Left lung (tissue), 4 donors: ENCODE measurements at regions not wholly inside any gene's neighbourhood (a gene's known extent, or its start where the extent isn't known, plus 50 kb on each side); places are given as distances from the start of the nearest gene placed in this dataset.
A peak's percentile ranks its signal among the peaks of the same experiment; 100 is the strongest.

Source experiments
- ATAC-seq: fragments of 200-7000 bp; cut with Tn5 transposase; one replicate; pipeline ENCODE4 v1.9.1; 2020; ENCODE audit warnings: moderate library complexity
- DNase-seq, 4 donors: peaks; one replicate each; pipeline ENCODE4 v3.0.0-alpha.2; 2013 to 2020
- H3K27ac ChIP-seq, 2 donors: fragments of 200-600 bp; sonication (generic) in 1 of 2; one replicate each; pipeline versions ENCODE4 v1.5.0 to v1.8.0; 2020 to 2021
- H3K27me3 ChIP-seq, 2 donors: fragments of 200-600 bp; sonication (generic) in 1 of 2; one replicate each; pipeline versions ENCODE4 v1.5.0 to v1.8.0; 2020 to 2021
- H3K36me3 ChIP-seq, 2 donors: fragments of 200-600 bp; sonication (generic) in 1 of 2; one replicate each; pipeline versions ENCODE4 v1.5.0 to v1.8.0; 2020 to 2021
- H3K4me1 ChIP-seq, 2 donors: fragments of 200-600 bp; one replicate each; pipeline ENCODE4 v1.8.0; 2021
- H3K4me3 ChIP-seq, 2 donors: fragments of 200-600 bp; sonication (generic) in 1 of 2; one replicate each; pipeline versions ENCODE4 v1.5.0 to v1.8.0; 2020 to 2021; ENCODE audit warnings: mild to moderate bottlenecking in 1 of 2
- H3K9me3 ChIP-seq, 2 donors: fragments of 200-600 bp; sonication (generic) in 1 of 2; one replicate each; pipeline versions ENCODE4 v1.5.0 to v1.8.0; 2020 to 2021
- CTCF ChIP-seq, 2 donors: fragments of 200-600 bp; sonication (generic) in 1 of 2; IDR thresholded peaks; one replicate each; pipeline versions ENCODE4 v1.5.0 to v1.8.0; 2021; ENCODE audit warnings: antibody characterized with exemption in 2 of 2
- intact Hi-C, 2 donors: fragments of 100-400 bp; cut with DNase I; formaldehyde crosslinking; loops; one replicate each; pipeline versions ENCODE4 v1.11.2 to v1.14.2; 2022
- donor health status: DM: no; HTN: yes; CAD: no.
- donor health status: DM: no; HTN: no; CAD: no.

- DNase-seq (peak in 3 of 4 donors; percentile 33 to 80 (median 67)), ATAC-seq (peak; percentile 89)
- H3K27ac ChIP-seq, result no peak overlapping the region
- H3K9me3 ChIP-seq, result no peaks in the 10 kb centered on the region
- H3K27me3 ChIP-seq, result no peaks in the 10 kb centered on the region
- no peaks in the 10 kb centered on the region for H3K36me3 ChIP-seq
- H3K4me3 ChIP-seq, result no peak overlapping the region
- no peak for TF ChIP-seq CTCF (IDR thresholded peaks at IDR 0.05)
- no peaks in the 10 kb centered on the region for H3K4me1 ChIP-seq
- intact Hi-C loops, result no loop called here
Observed at GRCh38 chr14:83419420-83419819, 1885.8 kb upstream of the SEL1L start.

DNA sequence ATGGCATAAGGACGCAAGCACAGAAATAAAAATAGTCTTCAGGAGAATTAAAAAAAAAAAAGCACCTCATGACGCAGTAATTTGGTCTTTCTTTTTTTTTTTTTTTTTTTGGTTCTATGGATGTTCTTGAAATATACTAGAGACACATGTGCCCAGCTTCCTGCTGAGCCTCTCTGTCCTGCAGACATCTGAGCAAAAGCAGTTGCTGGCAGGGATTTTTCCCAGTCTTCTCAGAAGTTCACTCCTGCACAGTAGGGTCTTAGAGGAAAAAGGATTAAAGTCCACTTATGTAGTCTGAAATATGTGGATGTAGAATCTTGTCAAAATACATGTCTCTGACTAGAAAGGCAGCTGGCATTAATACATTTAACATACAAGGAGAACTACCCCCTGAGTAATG lies 1888.1 kb upstream of the SEL1L start:
- no peaks in the 10 kb centered on the region for H3K4me1 ChIP-seq
- DNase-seq (no peak), ATAC-seq (no peak)
- H3K4me3 ChIP-seq, result no peak overlapping the region
- H3K9me3 ChIP-seq, result no peaks in the 10 kb centered on the region
- no peaks in the 10 kb centered on the region for H3K36me3 ChIP-seq
- H3K27ac ChIP-seq, result no peak overlapping the region
- no peak for TF ChIP-seq CTCF (IDR thresholded peaks at IDR 0.05)
- H3K27me3 ChIP-seq, result no peaks in the 10 kb centered on the region
- intact Hi-C loops, result no loop called here

DNA sequence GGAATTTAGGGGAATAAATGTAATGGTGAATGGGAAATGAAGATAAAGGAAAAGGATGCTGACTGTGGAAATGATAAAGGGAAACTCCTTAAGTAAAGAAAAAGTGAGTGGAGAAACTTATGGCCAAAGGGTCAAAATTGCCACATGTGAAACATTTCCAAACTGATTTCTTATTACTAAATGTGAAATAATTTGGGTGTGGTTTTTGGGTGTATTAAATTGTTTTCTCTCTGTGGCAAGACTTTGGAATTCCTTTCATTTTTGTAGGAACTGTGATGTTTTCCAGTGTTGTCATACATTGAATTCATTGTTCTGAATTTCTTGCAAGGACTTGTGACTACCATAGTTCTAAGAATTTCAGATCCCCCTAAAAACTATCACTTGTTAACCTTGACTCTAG lies 1891.5 kb upstream of the SEL1L start:
- Histone ChIP-seq H3K27me3 (no peaks in the 10 kb centered on the region), H3K9me3 (no peaks in the 10 kb centered on the region), H3K4me3 (no peak overlapping the region), H3K36me3 (no peaks in the 10 kb centered on the region), H3K4me1 (no peaks in the 10 kb centered on the region), H3K27ac (no peak overlapping the region)
- TF ChIP-seq CTCF (IDR thresholded peaks at IDR 0.05), result no peak
- intact Hi-C loops, result no loop called here
- DNase-seq (no peak), ATAC-seq (no peak)

GRCh38 chr14:83425706-83426105 lies 1892.1 kb upstream of the SEL1L start:
- no peak for DNase-seq
- Histone ChIP-seq H3K4me1 (no peaks in the 10 kb centered on the region), H3K27ac (no peak overlapping the region), H3K4me3 (no peak overlapping the region), H3K9me3 (no peaks in the 10 kb centered on the region), H3K36me3 (no peaks in the 10 kb centered on the region), H3K27me3 (no peaks in the 10 kb centered on the region)
- TF ChIP-seq CTCF (IDR thresholded peaks at IDR 0.05), result no peak
- ATAC-seq, result no peak
- intact Hi-C loops, result no loop called here

GRCh38 chr14:83433618-83434017 lies 1900.0 kb upstream of the SEL1L start:
- H3K27ac ChIP-seq, result no peak overlapping the region
- no peaks in the 10 kb centered on the region for H3K4me1 ChIP-seq
- H3K9me3 ChIP-seq, result no peaks in the 10 kb centered on the region
- no peaks in the 10 kb centered on the region for H3K36me3 ChIP-seq
- ATAC-seq (no peak), DNase-seq (no peak)
- TF ChIP-seq CTCF (IDR thresholded peaks at IDR 0.05), result no peak
- intact Hi-C loops, result no loop called here
- no peaks in the 10 kb centered on the region for H3K27me3 ChIP-seq
- H3K4me3 ChIP-seq, result no peak overlapping the region
